Fibroblast of pulmonary artery (primary cell): ENCODE measurements at regions not wholly inside any gene's neighbourhood (a gene's known extent, or its start where the extent isn't known, plus 50 kb on each side); places are given as distances from the start of the nearest gene placed in this dataset.

ENCODE experiments used
- DNase-seq: peaks from one replicate; pipeline ENCODE4 v3.0.0-alpha.2; 2010; ENCODE audit warnings: low read depth
- H3K4me3 ChIP-seq: replicated peaks from 2 replicates; pipeline ENCODE4 v1.5.1; 2011; ENCODE audit warnings: low read depth, mild to moderate bottlenecking, control low read depth, low read length, moderate library complexity
- CTCF ChIP-seq: IDR thresholded peaks from 2 replicates; pipeline ENCODE4 v1.5.1; 2011; ENCODE audit warnings: mild to moderate bottlenecking, control low read depth, low read length, inconsistent platforms; ENCODE audit errors: missing control alignments

- H3K4me3 ChIP-seq = no peak overlapping the region
- no peak for DNase-seq
- TF ChIP-seq CTCF = no peak
Measured at GRCh38 chr13:107721125-107721869, 494.0 kb downstream of the LIG4 start.

GRCh38 chr13:107716741-107717140 is 498.6 kb downstream of the LIG4 start:
- no peak overlapping the region for H3K4me3 ChIP-seq
- no peak for DNase-seq
- TF ChIP-seq CTCF = no peak

GRCh38 chr13:107716241-107716640 is 499.1 kb downstream of the LIG4 start:
- DNase-seq = no peak
- TF ChIP-seq CTCF = no peak
- H3K4me3 ChIP-seq = no peak overlapping the region

- TF ChIP-seq CTCF = no peak
- DNase-seq = no peak
Measured at GRCh38 chr13:107715496-107715895, 499.8 kb downstream of the LIG4 start.

GRCh38 chr13:107713314-107713713 is 502.0 kb downstream of the LIG4 start:
- no peak for TF ChIP-seq CTCF
- DNase-seq = peak; percentile 1
- no peak overlapping the region for H3K4me3 ChIP-seq

More at GRCh38 chr13:107715496-107715895, 499.8 kb downstream of the LIG4 start:
- H3K4me3 ChIP-seq = no peak overlapping the region

- DNase-seq = no peak
- no peak overlapping the region for H3K4me3 ChIP-seq
- no peak for TF ChIP-seq CTCF
Measured at GRCh38 chr13:107712145-107712860, 503.0 kb downstream of the LIG4 start.

- no peak for DNase-seq
- TF ChIP-seq CTCF = no peak
Measured at GRCh38 chr13:107690181-107690580, 525.2 kb downstream of the LIG4 start.

More at GRCh38 chr13:107690181-107690580, 525.2 kb downstream of the LIG4 start:
- no peak overlapping the region for H3K4me3 ChIP-seq
